Loucy (cell line): ENCODE measurements at regions not wholly inside any gene's neighbourhood (a gene's known extent, or its start where the extent isn't known, plus 50 kb on each side); places are given as distances from the start of the nearest gene placed in this dataset.

Experiments used
- H2AFZ ChIP-seq: fragments of 200-600 bp; sonication (generic); 2 replicates; pipeline ENCODE4 v1.6.0; 2016; ENCODE audit warnings: antibody characterized with exemption, mild to moderate bottlenecking, low read length, moderate library complexity
- H3F3A ChIP-seq: fragments of 200-600 bp; 2 replicates; pipeline ENCODE4 v1.6.0; 2016; ENCODE audit warnings: antibody characterized with exemption, low read depth, mild to moderate bottlenecking
- H3K27me3 ChIP-seq: fragments of 200-600 bp; sonication (generic); 2 replicates; pipeline ENCODE4 v1.6.1; 2014; ENCODE audit warnings: low read length, mild to moderate bottlenecking; ENCODE audit not compliant: insufficient read depth, poor library complexity, severe bottlenecking
- H3K36me3 ChIP-seq: fragments of 200-600 bp; sonication (generic); 2 replicates; pipeline ENCODE4 v1.6.1; 2016; ENCODE audit warnings: low read length; ENCODE audit not compliant: insufficient read depth
- H3K4me1 ChIP-seq: fragments of 200-600 bp; sonication (generic); 2 replicates; pipeline ENCODE4 v1.5.1; 2014; ENCODE audit warnings: low read length, mild to moderate bottlenecking; ENCODE audit not compliant: insufficient read depth, poor library complexity, severe bottlenecking
- H3K4me2 ChIP-seq: fragments of 200-600 bp; sonication (generic); 2 replicates; pipeline ENCODE4 v1.6.0; 2014; ENCODE audit warnings: antibody characterized with exemption, low read length, low read depth, mild to moderate bottlenecking; ENCODE audit not compliant: poor library complexity, severe bottlenecking
- H3K4me3 ChIP-seq: fragments of 200-600 bp; sonication (generic); 2 replicates; pipeline ENCODE4 v1.5.1; 2014; ENCODE audit warnings: low read length, mild to moderate bottlenecking, mixed read lengths; ENCODE audit not compliant: poor library complexity, severe bottlenecking
- H3K79me2 ChIP-seq: fragments of 200-600 bp; sonication (generic); 2 replicates; pipeline ENCODE4 v1.6.1; 2014; ENCODE audit warnings: low read length; ENCODE audit not compliant: insufficient read depth
- H3K9ac ChIP-seq: fragments of 200-600 bp; sonication (generic); 2 replicates; pipeline ENCODE4 v1.6.0; 2014; ENCODE audit warnings: mild to moderate bottlenecking, low read depth, low read length, moderate library complexity; ENCODE audit not compliant: poor library complexity, severe bottlenecking
- H3K9me2 ChIP-seq: fragments of 200-600 bp; sonication (generic); replicated peaks from 2 replicates; pipeline ENCODE4 v1.6.1; 2016; ENCODE audit warnings: low read depth, low read length, mixed read lengths
- H3K9me3 ChIP-seq: fragments of 200-600 bp; sonication (generic); 2 replicates; pipeline ENCODE4 v1.6.1; 2014; ENCODE audit warnings: mild to moderate bottlenecking, antibody characterized with exemption, low read length, low read depth; ENCODE audit not compliant: insufficient read depth
- H4K20me1 ChIP-seq: fragments of 200-600 bp; sonication (generic); 2 replicates; pipeline ENCODE4 v1.6.0; 2014; ENCODE audit warnings: antibody characterized with exemption, low read length, mild to moderate bottlenecking; ENCODE audit not compliant: insufficient read depth, poor library complexity, severe bottlenecking
- CTCF ChIP-seq: fragments of 200-600 bp; sonication (generic); conservative IDR thresholded peaks from 2 replicates; pipeline ENCODE4 v1.5.1; 2014; ENCODE audit warnings: mild to moderate bottlenecking, antibody characterized with exemption, low read length
- EZH2phosphoT487 ChIP-seq: fragments of 200-600 bp; IDR thresholded peaks from 2 replicates; pipeline ENCODE4 v1.6.1; 2018; ENCODE audit warnings: antibody characterized with exemption, mild to moderate bottlenecking, moderate library complexity, borderline replicate concordance

- TF ChIP-seq CTCF: no peak
- Histone ChIP-seq H3K9ac (no peak overlapping the region), H4K20me1 (no peaks in the 10 kb centered on the region), H3K9me3 (no peaks in the 10 kb centered on the region), H3K4me1 (no peaks in the 10 kb centered on the region), H2AFZ (no peak overlapping the region), H3K4me3 (no peak overlapping the region), H3K4me2 (no peak overlapping the region), H3K36me3 (no peaks in the 10 kb centered on the region), H3K9me2 (no peaks in the 10 kb centered on the region), H3K27me3 (no peaks in the 10 kb centered on the region), H3K79me2 (no peaks in the 10 kb centered on the region), H3F3A (no peaks in the 10 kb centered on the region)
Observed at GRCh38 chr6:113178349-113178748, 678.8 kb upstream of the MARCKS start.

GRCh38 chr6:113181164-113181563 lies 676.0 kb upstream of the MARCKS start:
- TF ChIP-seq EZH2phosphoT487: no peak
- no peak for TF ChIP-seq CTCF
- H3K9me2 ChIP-seq: no peaks in the 10 kb centered on the region
- no peaks in the 10 kb centered on the region for H3K36me3 ChIP-seq
- H3K4me3 ChIP-seq: no peak overlapping the region
- H3K9ac ChIP-seq: no peak overlapping the region
- H3K9me3 ChIP-seq: no peaks in the 10 kb centered on the region
- no peak overlapping the region for H2AFZ ChIP-seq
- H3K4me2 ChIP-seq: no peak overlapping the region
- H4K20me1 ChIP-seq: no peaks in the 10 kb centered on the region
- no peaks in the 10 kb centered on the region for H3K4me1 ChIP-seq
- H3F3A ChIP-seq: no peaks in the 10 kb centered on the region
- H3K79me2 ChIP-seq: no peaks in the 10 kb centered on the region
- H3K27me3 ChIP-seq: no peaks in the 10 kb centered on the region

GRCh38 chr6:113182370-113183141 lies 674.6 kb upstream of the MARCKS start:
- Histone ChIP-seq H3F3A (no peaks in the 10 kb centered on the region), H4K20me1 (no peaks in the 10 kb centered on the region), H3K9me3 (no peaks in the 10 kb centered on the region), H3K4me3 (no peak overlapping the region), H3K9ac (no peak overlapping the region), H2AFZ (no peak overlapping the region), H3K4me2 (no peak overlapping the region), H3K9me2 (no peaks in the 10 kb centered on the region), H3K79me2 (no peaks in the 10 kb centered on the region), H3K36me3 (no peaks in the 10 kb centered on the region), H3K27me3 (no peaks in the 10 kb centered on the region), H3K4me1 (no peaks in the 10 kb centered on the region)
- TF ChIP-seq EZH2phosphoT487 (no peak), CTCF (no peak)
